Activated T-helper 2 cell treated with anti-CD3 and anti-CD28 coated beads, Interferon-gamma antibody, Interleukin-2, Interleukin-4, amounts not matched to agents 10 μg/mL and 5 μg/mL and 100 μg/mL, durations not matched to agents 14 hours and 24 hours and 36 hours (primary cell): ENCODE measurements at regions not wholly inside any gene's neighbourhood (a gene's known extent, or its start where the extent isn't known, plus 50 kb on each side); places are given as distances from the start of the nearest gene placed in this dataset.
"Not testable (repeated sequence)": the region's sequence is repeated elsewhere in the genome, so short reads cannot be mapped to it uniquely, and the experiment has no call there.

Source experiments
- DNase-seq: peaks from one replicate; pipeline ENCODE4 v3.0.0; 2021; ENCODE audit warnings: low spot score
- H3K27ac Mint-ChIP-seq: one replicate; pipeline ENCODE4 v1.8.0; 2021; ENCODE audit warnings: mixed read lengths
- H3K27me3 Mint-ChIP-seq: one replicate; pipeline ENCODE4 v1.8.0; 2021; ENCODE audit warnings: low read depth, mixed read lengths
- H3K36me3 Mint-ChIP-seq: one replicate; pipeline ENCODE4 v1.8.0; 2021; ENCODE audit warnings: low read depth, mixed read lengths
- H3K4me1 Mint-ChIP-seq: one replicate; pipeline ENCODE4 v1.8.0; 2021; ENCODE audit warnings: low read depth, mixed read lengths
- H3K4me3 Mint-ChIP-seq: one replicate; pipeline ENCODE4 v1.8.0; 2021; ENCODE audit warnings: low read depth, mild to moderate bottlenecking, moderate library complexity, mixed read lengths
- H3K9me3 Mint-ChIP-seq: one replicate; pipeline ENCODE4 v1.8.0; 2021; ENCODE audit warnings: mixed read lengths
- intact Hi-C: fragments of 100-400 bp; cut with micrococcal nuclease; formaldehyde crosslinking; loops from one replicate; pipeline ENCODE4 v1.15.1; 2023

DNA sequence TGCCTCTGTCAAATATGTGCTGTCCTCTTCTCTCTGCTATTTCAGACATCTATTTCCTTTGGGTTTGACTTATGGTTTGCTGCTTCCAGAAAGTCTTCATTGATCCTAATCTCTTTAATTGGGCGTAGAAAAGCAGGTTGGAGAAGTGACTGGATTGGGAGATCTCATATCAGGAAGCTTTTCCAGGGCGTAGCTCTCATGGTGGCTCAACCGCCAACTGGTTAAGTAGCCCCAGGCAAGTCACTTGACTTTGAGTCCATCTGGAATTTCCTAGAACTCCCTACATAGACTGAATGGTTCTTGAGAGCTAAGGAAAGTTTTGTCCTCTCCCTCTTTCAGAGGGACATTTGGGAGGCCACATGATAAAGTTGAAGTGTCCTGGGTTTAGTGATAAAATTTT lies 192.3 kb upstream of the GLRA1 start:
- H3K4me1 Mint-ChIP-seq, result peaks cover 3% of the 10 kb centered on the region
- peaks cover 10% of the 10 kb centered on the region for H3K27me3 Mint-ChIP-seq
- H3K9me3 Mint-ChIP-seq, result no peaks in the 10 kb centered on the region
- H3K4me3 Mint-ChIP-seq, result no peak overlapping the region
- no peak overlapping the region for H3K27ac Mint-ChIP-seq
- no peaks in the 10 kb centered on the region for H3K36me3 Mint-ChIP-seq
- no peak for DNase-seq
- intact Hi-C loops, result no loop called here

DNA sequence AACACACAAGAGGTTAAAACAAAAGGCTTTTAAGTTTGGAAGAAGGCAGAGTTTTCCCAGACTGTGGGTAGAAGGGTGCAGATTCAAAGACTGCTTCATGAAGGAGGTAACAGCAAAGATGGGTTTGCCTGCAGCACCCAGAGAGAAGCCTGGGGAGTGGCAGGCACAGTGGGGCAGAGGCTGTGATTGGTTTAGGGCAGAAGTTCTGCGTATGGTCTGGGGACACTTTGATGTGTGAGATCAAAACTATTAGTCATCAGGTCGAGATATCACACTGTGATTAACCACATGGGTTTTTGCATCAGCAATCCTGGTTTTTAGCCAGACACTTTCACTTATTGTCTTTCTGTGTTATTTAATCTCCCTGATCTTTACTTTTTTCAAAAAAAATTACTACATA lies 188.8 kb upstream of the GLRA1 start:
- no peak overlapping the region for H3K27ac Mint-ChIP-seq
- no peak overlapping the region for H3K4me3 Mint-ChIP-seq
- DNase-seq, result no peak
- H3K36me3 Mint-ChIP-seq, result no peaks in the 10 kb centered on the region
- H3K9me3 Mint-ChIP-seq, result no peaks in the 10 kb centered on the region
- H3K27me3 Mint-ChIP-seq, result peaks cover 9% of the 10 kb centered on the region
- intact Hi-C loops, result no loop called here
- H3K4me1 Mint-ChIP-seq, result peaks cover 3% of the 10 kb centered on the region

DNA sequence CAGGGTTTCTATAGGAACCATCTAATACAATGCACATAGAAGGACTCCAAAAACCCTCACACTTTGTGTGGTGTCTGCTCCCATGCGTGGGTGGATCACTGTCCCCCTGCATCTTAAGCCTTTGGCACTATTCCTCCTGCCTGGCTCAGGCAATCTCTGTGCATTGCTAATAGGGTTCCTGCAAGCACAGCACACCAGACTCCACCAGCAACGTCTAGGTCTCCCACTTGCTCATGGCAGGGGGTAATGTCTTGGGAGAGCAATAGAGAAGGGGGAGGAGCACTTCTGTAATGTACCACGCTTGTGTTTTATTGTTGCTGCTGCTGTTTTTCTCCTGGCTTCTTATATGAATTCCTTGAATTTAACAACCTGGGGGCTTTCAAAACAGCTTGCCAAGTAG lies 182.6 kb upstream of the GLRA1 start:
- no peaks in the 10 kb centered on the region for H3K4me1 Mint-ChIP-seq
- H3K27me3 Mint-ChIP-seq, result peaks cover 2% of the 10 kb centered on the region
- no peaks in the 10 kb centered on the region for H3K36me3 Mint-ChIP-seq
- no peak overlapping the region for H3K4me3 Mint-ChIP-seq
- no peak for DNase-seq
- intact Hi-C loops, result no loop called here
- H3K9me3 Mint-ChIP-seq, result no peaks in the 10 kb centered on the region
- no peak overlapping the region for H3K27ac Mint-ChIP-seq

DNA sequence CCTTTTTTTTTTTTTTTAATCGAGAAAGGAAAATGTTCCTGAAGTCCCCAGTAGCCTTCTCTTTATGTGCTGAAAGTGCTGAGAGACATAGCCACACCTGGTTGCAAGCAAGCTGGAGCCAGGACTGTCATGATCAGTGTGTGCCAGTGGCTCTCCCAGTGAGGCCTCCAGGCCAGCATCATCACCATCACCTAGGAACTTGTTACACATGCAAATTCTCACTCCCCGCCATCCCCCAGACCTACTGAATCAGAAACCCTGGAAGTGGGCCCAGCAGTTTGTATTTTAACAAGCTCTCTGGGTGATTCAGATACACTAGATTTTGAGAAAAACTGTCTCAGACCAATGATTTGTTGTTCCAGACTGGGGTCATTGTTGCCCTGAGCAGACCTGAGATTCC lies 181.9 kb upstream of the GLRA1 start:
- Mint-ChIP-seq H3K36me3 (no peaks in the 10 kb centered on the region), H3K27ac (no peak overlapping the region), H3K27me3 (no peaks in the 10 kb centered on the region), H3K4me3 (no peak overlapping the region), H3K4me1 (no peaks in the 10 kb centered on the region), H3K9me3 (no peaks in the 10 kb centered on the region)
- intact Hi-C loops, result no loop called here
- DNase-seq, result no peak

DNA sequence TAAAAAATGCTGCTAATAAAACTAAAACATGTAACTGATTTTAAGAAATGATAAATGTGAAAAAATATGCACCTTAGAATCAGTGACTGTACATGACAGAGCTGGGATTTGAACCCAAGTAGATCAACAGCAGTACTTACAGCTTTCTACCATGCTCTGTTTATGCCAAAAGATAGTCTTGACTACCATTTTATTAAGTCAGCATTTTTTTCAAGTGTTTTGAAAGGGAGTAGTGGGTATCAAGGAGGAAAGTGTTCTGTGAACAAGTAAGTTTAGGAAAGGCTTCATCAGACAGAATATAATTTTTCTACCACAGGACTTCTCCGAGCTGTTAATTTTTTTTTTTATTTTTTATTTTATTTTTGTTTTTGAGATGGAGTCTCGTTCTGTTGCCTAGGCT lies 180.4 kb upstream of the GLRA1 start:
- Mint-ChIP-seq H3K27me3 (no peaks in the 10 kb centered on the region), H3K27ac (no peak overlapping the region), H3K36me3 (no peaks in the 10 kb centered on the region), H3K9me3 (no peaks in the 10 kb centered on the region), H3K4me3 (no peak overlapping the region), H3K4me1 (no peaks in the 10 kb centered on the region)
- intact Hi-C loops, result no loop called here
- DNase-seq, result no peak

DNA sequence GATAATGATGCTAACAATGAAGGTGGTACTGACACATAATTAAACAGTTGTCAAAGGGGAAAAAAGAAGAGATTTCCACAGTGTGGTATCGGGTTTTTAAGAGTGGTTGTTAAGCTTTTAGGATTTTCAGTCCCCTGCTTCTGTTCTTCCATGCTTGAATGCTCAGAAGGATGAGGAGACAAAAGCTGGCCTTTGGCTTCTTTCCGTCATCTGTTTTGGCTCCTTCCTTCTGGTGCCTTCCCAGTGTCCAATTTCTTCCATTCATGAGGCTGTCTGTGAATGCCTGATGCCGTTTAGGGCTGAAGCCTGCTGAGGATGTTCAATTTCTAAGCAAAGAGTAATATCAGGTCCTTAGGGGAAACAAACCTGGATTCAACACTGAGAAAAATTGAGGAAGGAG lies 179.6 kb upstream of the GLRA1 start:
- no peaks in the 10 kb centered on the region for H3K9me3 Mint-ChIP-seq
- no peak overlapping the region for H3K27ac Mint-ChIP-seq
- no peaks in the 10 kb centered on the region for H3K4me1 Mint-ChIP-seq
- no peak overlapping the region for H3K4me3 Mint-ChIP-seq
- H3K27me3 Mint-ChIP-seq, result no peaks in the 10 kb centered on the region
- H3K36me3 Mint-ChIP-seq, result no peaks in the 10 kb centered on the region
- intact Hi-C loops, result no loop called here
- no peak for DNase-seq

DNA sequence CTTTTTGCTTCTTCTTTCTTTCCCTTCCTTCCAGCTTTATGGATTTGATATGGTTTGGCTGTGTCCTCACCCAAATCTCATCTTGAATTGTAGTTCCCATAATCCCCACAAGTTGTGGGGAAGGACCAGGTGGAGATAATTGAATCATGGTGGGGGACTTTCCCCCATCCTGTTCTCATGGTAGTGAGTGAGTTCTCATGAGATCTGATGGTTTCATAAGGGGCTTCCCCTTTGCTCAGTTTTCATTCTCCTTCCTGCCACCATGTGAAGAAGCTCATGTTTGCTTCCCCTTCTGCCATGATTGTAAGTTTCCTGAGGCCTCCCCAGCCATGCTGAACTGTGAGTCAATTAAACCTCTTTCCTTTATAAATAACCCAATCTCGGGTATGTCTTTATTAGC lies 178.3 kb upstream of the GLRA1 start:
- H3K27me3 Mint-ChIP-seq, intact Hi-C loops, H3K9me3 Mint-ChIP-seq, DNase-seq, H3K27ac Mint-ChIP-seq, H3K36me3 Mint-ChIP-seq, H3K4me1 Mint-ChIP-seq, H3K4me3 Mint-ChIP-seq: not testable (repeated sequence)

DNA sequence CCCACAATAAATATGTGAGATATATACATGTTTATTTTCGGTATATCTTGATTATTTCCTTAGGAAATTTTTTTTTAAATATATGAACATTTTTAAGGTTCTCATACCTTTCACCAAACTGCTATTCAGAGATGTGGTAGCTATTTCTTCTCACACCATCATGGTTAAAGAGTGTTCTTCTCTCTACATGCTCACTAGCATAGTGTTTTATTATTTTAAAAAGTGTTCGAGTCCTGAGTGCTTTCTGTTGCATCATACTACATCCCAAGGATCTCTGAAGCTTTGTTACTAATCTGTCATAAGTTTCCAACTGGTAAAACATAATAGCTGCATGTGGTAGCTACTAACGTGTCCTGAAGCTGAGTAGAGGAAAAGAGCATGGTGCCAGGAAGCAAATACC lies 177.4 kb upstream of the GLRA1 start:
- H3K4me1 Mint-ChIP-seq, result no peaks in the 10 kb centered on the region
- H3K36me3 Mint-ChIP-seq, result no peaks in the 10 kb centered on the region
- DNase-seq, result no peak
- no peaks in the 10 kb centered on the region for H3K27me3 Mint-ChIP-seq
- intact Hi-C loops, result no loop called here
- no peaks in the 10 kb centered on the region for H3K9me3 Mint-ChIP-seq
- H3K27ac Mint-ChIP-seq, result no peak overlapping the region
- no peak overlapping the region for H3K4me3 Mint-ChIP-seq

DNA sequence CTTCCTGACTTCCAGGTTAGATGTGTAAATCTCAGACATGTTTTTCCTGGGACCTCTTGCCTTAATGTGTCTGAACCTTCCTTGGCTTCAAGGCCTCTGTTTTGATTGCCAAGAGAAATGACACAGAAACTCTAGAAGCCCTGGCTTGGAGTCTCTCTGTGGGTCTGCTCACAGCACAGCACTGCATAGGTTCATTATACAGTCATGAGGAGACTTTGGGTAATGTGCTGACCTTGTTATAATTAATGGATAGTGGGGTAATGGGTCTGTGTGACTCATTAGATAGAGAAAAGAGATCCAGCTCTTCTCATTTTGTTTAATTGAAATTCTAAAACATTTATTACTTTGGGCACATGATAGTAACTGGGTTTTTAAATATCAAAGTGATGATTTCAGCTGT lies 175.8 kb upstream of the GLRA1 start:
- Mint-ChIP-seq H3K27ac (no peak overlapping the region), H3K4me1 (no peaks in the 10 kb centered on the region), H3K4me3 (no peak overlapping the region), H3K27me3 (no peaks in the 10 kb centered on the region), H3K9me3 (no peaks in the 10 kb centered on the region), H3K36me3 (no peaks in the 10 kb centered on the region)
- intact Hi-C loops, result no loop called here
- no peak for DNase-seq

DNA sequence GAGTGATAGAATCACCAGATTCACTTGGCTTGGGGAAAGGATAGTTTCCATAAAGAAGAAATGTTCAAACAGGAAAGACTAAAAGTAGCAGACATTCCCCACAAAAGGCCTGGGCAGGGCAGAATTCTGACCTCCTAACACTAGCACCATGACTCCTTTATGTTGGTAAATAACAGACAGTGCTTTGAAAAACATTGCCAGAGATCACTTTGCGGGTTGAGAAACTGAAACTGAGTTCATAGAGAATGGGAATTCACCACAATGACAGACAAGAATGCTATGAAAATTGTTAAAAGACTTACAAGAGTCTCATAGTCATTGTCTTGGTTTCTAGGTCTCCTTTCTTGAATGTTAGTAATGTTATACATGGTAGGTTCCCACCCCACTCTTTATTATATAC lies 172.5 kb upstream of the GLRA1 start:
- intact Hi-C loops, result no loop called here
- Mint-ChIP-seq H3K27me3 (no peaks in the 10 kb centered on the region), H3K4me1 (no peaks in the 10 kb centered on the region), H3K27ac (no peak overlapping the region), H3K9me3 (no peaks in the 10 kb centered on the region), H3K36me3 (no peaks in the 10 kb centered on the region), H3K4me3 (no peak overlapping the region)
- DNase-seq, result no peak

DNA sequence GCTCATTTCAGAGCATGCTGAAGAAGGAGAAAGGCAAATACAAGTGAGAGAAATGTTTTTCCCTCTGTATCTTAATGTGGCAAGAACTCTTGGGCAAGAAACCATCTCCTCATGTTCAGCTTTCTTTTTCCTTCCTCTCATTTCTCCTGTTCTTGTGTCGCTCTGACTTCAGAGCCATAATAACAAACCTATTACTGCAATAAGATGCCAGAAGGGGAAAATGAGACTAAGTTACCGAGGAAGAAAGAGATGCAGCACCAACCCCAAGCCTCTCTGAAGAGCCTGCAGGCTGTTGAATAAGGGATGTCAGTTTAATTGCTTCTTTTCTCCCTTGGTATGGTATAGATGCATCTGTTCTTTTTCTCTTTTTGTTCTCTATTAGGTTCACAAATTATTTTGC lies 170.1 kb upstream of the GLRA1 start:
- no peaks in the 10 kb centered on the region for H3K9me3 Mint-ChIP-seq
- no peak overlapping the region for H3K27ac Mint-ChIP-seq
- intact Hi-C loops, result no loop called here
- H3K4me3 Mint-ChIP-seq, result no peak overlapping the region
- H3K4me1 Mint-ChIP-seq, result no peaks in the 10 kb centered on the region
- no peaks in the 10 kb centered on the region for H3K36me3 Mint-ChIP-seq
- no peak for DNase-seq
- no peaks in the 10 kb centered on the region for H3K27me3 Mint-ChIP-seq

DNA sequence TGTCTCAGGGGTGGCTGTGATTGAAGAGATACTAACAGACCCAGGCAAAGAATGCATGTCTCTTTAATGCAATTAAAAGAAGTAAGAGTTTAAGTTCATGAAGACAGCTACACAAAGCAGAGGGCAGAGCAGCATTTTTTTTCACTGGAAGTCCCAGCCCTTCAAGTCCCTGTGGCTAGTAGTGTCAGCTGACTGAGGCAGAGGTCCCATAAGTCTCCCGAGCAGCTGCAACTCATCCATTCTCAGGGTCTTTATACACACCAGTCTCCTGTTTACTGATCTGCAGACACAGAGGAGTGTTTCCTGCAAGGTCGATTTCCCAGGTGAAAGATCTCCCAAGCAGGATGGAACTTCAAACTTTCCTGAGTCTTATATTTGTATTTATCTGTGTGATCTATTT lies 169.4 kb upstream of the GLRA1 start:
- no peak overlapping the region for H3K4me3 Mint-ChIP-seq
- no peaks in the 10 kb centered on the region for H3K27me3 Mint-ChIP-seq
- no peak for DNase-seq
- no peaks in the 10 kb centered on the region for H3K36me3 Mint-ChIP-seq
- H3K27ac Mint-ChIP-seq, result no peak overlapping the region
- H3K9me3 Mint-ChIP-seq, result no peaks in the 10 kb centered on the region
- H3K4me1 Mint-ChIP-seq, result no peaks in the 10 kb centered on the region
- intact Hi-C loops, result no loop called here

DNA sequence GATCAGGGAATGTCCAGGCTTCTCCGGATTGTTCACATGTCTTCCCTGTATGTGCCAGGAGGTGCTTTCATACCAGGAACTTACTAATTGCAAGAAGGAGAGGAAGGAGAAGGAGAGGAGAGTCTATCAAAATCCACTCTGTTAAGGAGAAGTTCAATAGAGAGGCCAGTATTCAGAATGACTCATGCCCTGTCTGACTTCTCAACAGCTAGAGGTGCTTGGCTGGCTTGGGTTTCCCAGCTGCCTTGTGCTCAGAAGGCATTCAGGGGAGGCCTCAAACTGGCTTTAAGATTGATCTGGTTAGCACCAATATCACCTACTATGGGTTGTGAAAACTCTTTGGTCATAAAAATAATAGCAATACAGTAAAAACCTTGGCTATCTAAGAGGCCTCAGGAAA lies 167.9 kb upstream of the GLRA1 start:
- Mint-ChIP-seq H3K4me3 (no peak overlapping the region), H3K36me3 (no peaks in the 10 kb centered on the region), H3K9me3 (no peaks in the 10 kb centered on the region), H3K27ac (no peak overlapping the region), H3K4me1 (no peaks in the 10 kb centered on the region), H3K27me3 (no peaks in the 10 kb centered on the region)
- no peak for DNase-seq
- intact Hi-C loops, result no loop called here

DNA sequence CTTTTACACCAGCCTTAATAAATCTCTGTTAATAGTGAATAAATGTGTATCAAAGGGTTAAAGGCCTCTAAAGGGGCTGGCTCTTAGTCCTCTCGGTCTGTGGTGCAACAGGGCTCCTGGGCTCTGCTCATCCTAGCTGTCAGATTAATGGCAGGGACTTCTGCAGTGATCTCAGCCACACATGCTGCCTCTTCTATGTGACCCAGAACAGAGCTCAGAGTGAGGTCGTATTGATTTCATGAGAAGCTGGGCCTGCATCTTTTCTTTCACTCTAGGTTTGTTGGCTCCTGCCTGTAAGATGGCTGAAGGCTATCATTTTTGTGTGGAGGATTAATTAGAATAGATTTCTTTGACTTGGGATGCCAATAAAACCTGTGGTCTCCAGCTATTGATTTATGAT lies 165.0 kb upstream of the GLRA1 start:
- no peak overlapping the region for H3K27ac Mint-ChIP-seq
- H3K4me3 Mint-ChIP-seq, result no peak overlapping the region
- no peaks in the 10 kb centered on the region for H3K36me3 Mint-ChIP-seq
- H3K4me1 Mint-ChIP-seq, result no peaks in the 10 kb centered on the region
- intact Hi-C loops, result no loop called here
- H3K27me3 Mint-ChIP-seq, result no peaks in the 10 kb centered on the region
- no peaks in the 10 kb centered on the region for H3K9me3 Mint-ChIP-seq
- DNase-seq, result no peak
